ENCODE measurements at regions not wholly inside any gene's neighbourhood (a gene's known extent, or its start where the extent isn't known, plus 50 kb on each side); places are given as distances from the start of the nearest gene placed in this dataset.

GRCh38 chr7:106196460-106197021 lies 84.4 kb upstream of the SYPL1 start:
- DNase-seq: no peak

- no peak for DNase-seq
Observed at GRCh38 chr7:106193661-106194060, 81.5 kb upstream of the SYPL1 start.

GRCh38 chr7:106190589-106191330 lies 78.6 kb upstream of the SYPL1 start:
- DNase-seq: no peak

- no peak for DNase-seq
Observed at GRCh38 chr7:106187613-106188350, 75.7 kb upstream of the SYPL1 start.

- DNase-seq: no peak
Observed at GRCh38 chr7:106185719-106186118, 73.6 kb upstream of the SYPL1 start.

DNA sequence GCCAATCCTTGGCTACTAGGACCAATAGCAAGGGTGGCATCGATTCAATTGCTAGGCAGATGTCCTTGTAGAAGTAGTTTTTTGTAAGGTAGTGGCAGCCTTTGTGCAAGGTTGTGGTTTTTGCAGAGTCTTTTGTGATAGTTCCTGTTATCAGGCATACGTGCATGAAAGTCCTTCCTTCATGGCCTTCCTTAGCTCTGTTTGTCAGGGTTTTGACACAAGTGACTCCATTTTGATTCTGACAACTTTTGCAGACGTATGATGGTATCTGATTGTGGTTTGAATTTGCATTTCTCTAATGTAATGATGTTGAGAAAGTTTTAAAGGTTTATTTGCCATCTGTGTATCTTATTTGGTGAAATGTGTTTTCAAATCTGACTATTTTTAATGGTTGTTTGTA lies 71.8 kb upstream of the SYPL1 start:
- DNase-seq: no peak

DNA sequence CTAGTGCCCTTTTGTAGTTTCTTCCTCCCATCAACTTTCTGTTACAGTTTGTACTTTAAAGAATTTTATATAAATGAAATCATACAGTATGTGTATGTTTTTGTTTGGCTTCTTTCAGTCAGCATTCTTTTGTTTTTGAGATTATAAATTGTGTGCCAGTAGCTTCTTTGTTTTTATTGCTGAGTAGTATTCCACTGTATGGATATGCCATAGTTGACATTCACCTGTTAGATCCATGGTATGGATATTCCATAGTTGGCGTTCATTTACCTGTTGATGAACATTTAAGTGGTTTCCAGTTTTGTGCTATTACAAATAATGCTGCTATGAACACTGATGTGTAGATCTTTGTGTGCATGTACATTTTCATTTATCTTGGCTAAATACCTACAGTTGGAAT lies 70.8 kb upstream of the SYPL1 start:
- DNase-seq: no peak

GRCh38 chr7:106181658-106182265 lies 69.7 kb upstream of the SYPL1 start:
- no peak for DNase-seq

- DNase-seq: no peak
Observed at GRCh38 chr7:106180721-106181120, 68.6 kb upstream of the SYPL1 start.

- no peak for DNase-seq
Observed at GRCh38 chr7:106179256-106179655, 67.1 kb upstream of the SYPL1 start.

GRCh38 chr7:106178593-106179134 lies 66.6 kb upstream of the SYPL1 start:
- DNase-seq: no peak

- peak in 1 of 3 donors; percentile 25 for DNase-seq
Observed at GRCh38 chr7:106177738-106178592, 65.9 kb upstream of the SYPL1 start.

GRCh38 chr7:106177300-106177690 lies 65.2 kb upstream of the SYPL1 start:
- DNase-seq: no peak

- DNase-seq: peak; percentile 55 to 85 (median 75)
Observed at GRCh38 chr7:106176414-106177299, 64.5 kb upstream of the SYPL1 start.

- no peak for DNase-seq
Observed at GRCh38 chr7:106175507-106175906, 63.4 kb upstream of the SYPL1 start.

- no peak for DNase-seq
Observed at GRCh38 chr7:106170651-106171050, 58.5 kb upstream of the SYPL1 start.

DNA sequence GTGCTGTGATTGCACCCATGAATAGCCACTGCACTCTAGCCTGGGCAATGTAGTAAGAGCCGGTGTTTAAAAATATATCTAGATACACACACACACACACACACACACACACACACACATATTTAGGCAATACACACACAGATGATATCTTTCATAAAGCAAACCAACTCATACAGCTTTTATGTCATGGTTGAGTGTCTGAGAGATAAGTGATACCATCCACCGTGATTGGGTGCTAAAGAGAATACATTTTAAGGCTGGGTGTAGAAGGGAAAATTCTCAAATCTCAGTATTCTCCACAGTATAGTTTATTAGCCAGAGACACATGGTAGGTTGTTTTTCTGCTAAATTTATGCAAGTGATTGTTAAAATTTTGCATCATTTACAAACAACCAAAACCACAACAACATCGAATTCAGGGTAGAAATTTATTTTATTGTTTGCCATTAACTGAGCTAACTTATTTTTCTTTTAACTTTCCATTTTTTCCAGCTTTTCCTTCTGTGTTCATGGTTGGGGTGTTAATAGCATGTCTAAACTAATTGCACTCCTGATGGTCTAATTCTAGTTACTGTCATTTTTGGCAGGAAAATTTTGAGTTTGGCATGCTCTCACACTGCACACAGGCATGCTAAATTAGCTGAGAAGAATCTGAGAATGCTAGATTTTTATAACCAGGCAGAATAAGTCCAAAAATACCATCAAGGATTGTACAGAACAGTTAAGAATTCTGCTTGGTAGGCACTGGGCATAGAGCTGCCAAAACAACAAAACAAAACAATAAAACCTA lies 57.9 kb upstream of the SYPL1 start:
- DNase-seq: peak in 1 of 3 donors; percentile 42

DNA sequence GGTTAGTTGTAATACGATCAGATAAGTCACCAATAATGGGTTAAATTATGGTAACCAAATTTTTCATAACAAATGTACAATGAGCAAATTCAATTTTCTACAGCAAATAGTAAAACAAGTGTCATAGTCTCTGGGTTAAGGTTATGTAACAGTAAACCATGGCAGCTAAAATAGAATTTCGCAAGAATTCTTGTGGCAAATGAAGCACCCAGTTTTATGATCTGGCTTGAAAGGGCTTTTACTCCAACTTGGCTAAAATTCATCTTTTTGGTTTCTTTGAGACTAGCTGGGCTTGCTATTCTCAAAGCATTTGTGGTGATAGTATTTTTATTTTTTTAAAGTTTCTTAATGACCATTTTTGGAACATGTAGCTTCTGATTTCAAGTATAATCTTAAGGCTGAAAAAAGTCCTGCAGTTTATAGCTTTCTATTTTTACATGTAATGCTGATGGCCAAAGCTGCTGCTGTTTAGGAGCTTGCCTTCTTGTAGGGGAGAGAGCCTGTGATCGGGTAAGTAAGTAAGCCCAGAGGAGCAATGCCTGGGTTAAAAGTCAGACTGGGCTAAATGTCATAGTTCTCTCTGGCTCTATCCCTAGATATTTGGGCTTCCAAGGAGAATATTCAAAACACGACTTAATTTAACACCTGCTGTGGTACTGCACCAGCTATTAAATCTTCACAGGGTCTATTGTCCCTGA lies 55.5 kb upstream of the SYPL1 start:
- no peak for DNase-seq

Data from muscle of back (tissue), 3 donors.